HFFc6 (cell line): ENCODE measurements at regions not wholly inside any gene's neighbourhood (a gene's known extent, or its start where the extent isn't known, plus 50 kb on each side); places are given as distances from the start of the nearest gene placed in this dataset.

ENCODE experiments used
- DNase-seq: peaks from one replicate; pipeline ENCODE4 v3.0.0-alpha.2; 2018
- H3K27ac Mint-ChIP-seq: 2 replicates; pipeline ENCODE4 v1.8.0; 2020; ENCODE audit warnings: mild to moderate bottlenecking, mixed read lengths
- H3K27me3 Mint-ChIP-seq: 2 replicates; pipeline ENCODE4 v1.8.0; 2021; ENCODE audit warnings: mild to moderate bottlenecking, moderate library complexity, mixed read lengths; ENCODE audit not compliant: insufficient read depth
- H3K36me3 Mint-ChIP-seq: 2 replicates; pipeline ENCODE4 v1.8.0; 2021; ENCODE audit warnings: low read depth, mixed read lengths
- H3K4me1 Mint-ChIP-seq: 2 replicates; pipeline ENCODE4 v1.8.0; 2020; ENCODE audit warnings: low read depth, mixed read lengths
- H3K4me3 Mint-ChIP-seq: 2 replicates; pipeline ENCODE4 v1.8.0; 2020; ENCODE audit warnings: mild to moderate bottlenecking, moderate library complexity, mixed read lengths
- H3K9me3 Mint-ChIP-seq: 2 replicates; pipeline ENCODE4 v1.8.0; 2020; ENCODE audit warnings: mild to moderate bottlenecking, mixed read lengths
- CTCF ChIP-seq: fragments of 200-600 bp; sonication (generic); IDR thresholded peaks from 2 replicates; pipeline ENCODE4 v1.5.0; 2021; ENCODE audit warnings: antibody characterized with exemption, mild to moderate bottlenecking

DNA sequence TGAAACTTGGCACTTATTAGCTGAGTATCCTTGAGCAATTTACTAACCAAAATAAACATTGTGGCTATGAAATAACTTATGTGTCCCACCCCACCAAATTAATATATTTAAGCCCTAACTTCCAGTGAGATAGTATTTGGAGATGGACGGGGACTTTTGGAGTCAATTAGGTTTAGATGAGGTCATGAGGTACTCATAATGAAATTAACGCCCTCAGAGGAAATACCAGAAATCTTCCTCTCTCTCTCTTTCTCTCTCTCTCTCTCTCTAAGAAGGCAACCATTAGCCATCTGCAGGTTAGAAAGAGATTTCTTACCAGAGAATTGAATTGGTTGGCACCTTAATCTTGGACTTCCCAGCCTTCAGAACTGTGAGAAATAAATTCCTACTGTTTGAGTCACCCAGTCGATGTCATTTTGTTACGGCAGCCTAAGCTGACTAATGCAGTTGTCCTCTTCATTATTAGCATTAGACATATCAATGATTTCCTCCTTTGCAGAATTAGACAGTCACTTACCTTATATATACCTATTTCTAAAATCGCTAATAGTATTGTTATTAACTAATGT is 1284.0 kb downstream of the FAM181B start:
- H3K4me1 Mint-ChIP-seq: no peaks in the 10 kb centered on the region
- H3K27ac Mint-ChIP-seq: no peak overlapping the region
- no peak overlapping the region for H3K4me3 Mint-ChIP-seq
- no peak for DNase-seq
- H3K9me3 Mint-ChIP-seq: peaks cover 30% of the 10 kb centered on the region
- H3K27me3 Mint-ChIP-seq: no peaks in the 10 kb centered on the region
- H3K36me3 Mint-ChIP-seq: peaks cover 5% of the 10 kb centered on the region
- no peak for TF ChIP-seq CTCF

- Mint-ChIP-seq H3K27me3 (no peaks in the 10 kb centered on the region; the same call in 1 of the 2 replicates), H3K27ac (no peak overlapping the region), H3K4me1 (no peaks in the 10 kb centered on the region), H3K9me3 (peaks cover 21% of the 10 kb centered on the region), H3K4me3 (no peak overlapping the region), H3K36me3 (no peaks in the 10 kb centered on the region; the same call in 1 of the 2 replicates)
- no peak; the same call in 1 of the 2 replicates for TF ChIP-seq CTCF
- no peak for DNase-seq
Observed at GRCh38 chr11:81444297-81444696, 1289.4 kb downstream of the FAM181B start.

DNA sequence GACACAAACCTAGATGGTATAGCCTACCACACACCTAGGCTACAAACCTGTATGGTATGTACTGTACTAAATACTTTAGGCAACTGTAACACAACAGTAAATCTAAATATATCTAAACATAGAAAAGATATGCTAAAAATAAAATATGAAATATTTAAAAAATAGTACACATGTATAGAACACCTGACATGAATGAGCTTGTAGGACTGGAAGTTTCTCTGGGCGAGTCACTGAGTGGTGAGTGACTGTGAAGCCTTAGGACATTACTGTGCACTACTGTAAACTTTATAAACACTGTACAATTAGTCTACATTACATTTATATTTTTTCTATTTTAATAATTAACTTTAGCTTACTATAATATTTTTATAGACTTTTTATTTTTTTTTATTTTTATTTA is 1301.3 kb downstream of the FAM181B start:
- Mint-ChIP-seq H3K4me3 (no peak overlapping the region), H3K27me3 (no peaks in the 10 kb centered on the region; the same call in 1 of the 2 replicates), H3K4me1 (no peaks in the 10 kb centered on the region), H3K9me3 (peaks cover 7% of the 10 kb centered on the region), H3K27ac (no peak overlapping the region), H3K36me3 (no peaks in the 10 kb centered on the region)
- no peak for DNase-seq
- no peak for TF ChIP-seq CTCF

DNA sequence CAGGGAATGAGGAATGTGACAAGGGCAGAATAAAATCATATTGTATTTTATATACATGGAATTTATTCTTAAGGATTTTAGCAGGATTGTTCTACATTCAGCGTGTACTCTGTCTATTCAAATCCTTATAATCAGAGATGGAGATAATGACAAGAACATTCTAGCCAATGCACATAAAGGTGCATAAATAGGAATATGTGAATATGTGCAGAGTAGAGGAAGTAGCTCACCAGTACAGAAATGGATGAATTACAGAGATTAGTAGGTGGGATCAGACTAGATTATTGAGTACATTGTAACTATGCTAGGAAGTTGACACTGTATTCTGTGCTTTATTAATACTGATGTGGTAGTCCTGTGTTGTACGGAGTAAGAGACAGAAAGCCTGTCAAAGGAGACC is 1308.8 kb downstream of the FAM181B start:
- no peak overlapping the region for H3K27ac Mint-ChIP-seq
- H3K36me3 Mint-ChIP-seq: 0 out of 2 replicates have a peak, but pooled peaks cover 4% of the 10 kb centered on the region
- no peak for TF ChIP-seq CTCF
- H3K4me3 Mint-ChIP-seq: no peak overlapping the region
- H3K9me3 Mint-ChIP-seq: peaks cover 21% of the 10 kb centered on the region
- DNase-seq: no peak
- H3K4me1 Mint-ChIP-seq: no peaks in the 10 kb centered on the region
- H3K27me3 Mint-ChIP-seq: no peaks in the 10 kb centered on the region; the same call in 1 of the 2 replicates

DNA sequence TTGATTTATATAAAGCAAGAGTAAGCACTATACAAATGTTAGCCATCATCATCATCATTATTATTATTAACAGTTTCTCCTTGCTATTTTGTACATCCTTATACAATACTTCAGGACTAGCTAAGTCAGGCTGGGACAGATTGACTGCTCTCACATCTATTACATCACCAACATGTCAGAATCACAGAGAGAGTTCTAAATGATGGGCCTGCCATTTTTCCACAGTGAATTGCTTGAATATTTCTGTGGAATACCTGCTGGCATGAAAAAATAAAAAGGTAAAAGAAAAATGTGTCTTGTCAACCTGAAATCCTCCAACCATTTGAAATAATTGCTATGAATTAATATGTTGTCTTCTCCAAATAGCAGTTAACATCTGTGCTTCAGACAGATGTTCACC is 1311.3 kb downstream of the FAM181B start:
- Mint-ChIP-seq H3K36me3 (0 out of 2 replicates have a peak, but pooled peaks cover 4% of the 10 kb centered on the region), H3K27ac (no peak overlapping the region), H3K27me3 (no peaks in the 10 kb centered on the region), H3K4me1 (no peaks in the 10 kb centered on the region), H3K4me3 (no peak overlapping the region), H3K9me3 (peaks cover 21% of the 10 kb centered on the region)
- TF ChIP-seq CTCF: no peak
- no peak for DNase-seq
